Coronary artery (tissue), 2 donors: ENCODE measurements at regions not wholly inside any gene's neighbourhood (a gene's known extent, or its start where the extent isn't known, plus 50 kb on each side); places are given as distances from the start of the nearest gene placed in this dataset.

Experiments used
- DNase-seq: peaks from one replicate; pipeline ENCODE4 v3.0.0-alpha.2; 2017; ENCODE audit warnings: low spot score
- H3K27ac ChIP-seq, 2 donors: fragments of 200-600 bp; sonication (generic); one replicate each; pipeline ENCODE4 v1.5.1; 2016 to 2019
- H3K4me3 ChIP-seq: fragments of 200-600 bp; sonication (generic); 2 replicates; pipeline ENCODE4 v1.5.1; 2016; ENCODE audit warnings: mild to moderate bottlenecking, moderate library complexity
- TF ChIP-seq, protein P1 (sequence below): fragments of 200-600 bp; sonication (generic); IDR thresholded peaks from one replicate; pipeline ENCODE4 v1.5.1; 2019; ENCODE audit warnings: antibody characterized with exemption

GRCh38 chr4:137632842-137633241 is 100.5 kb upstream of the PCDH18 start:
- no peak for DNase-seq
- H3K4me3 ChIP-seq: no peak overlapping the region
- TF ChIP-seq, protein P1, sequence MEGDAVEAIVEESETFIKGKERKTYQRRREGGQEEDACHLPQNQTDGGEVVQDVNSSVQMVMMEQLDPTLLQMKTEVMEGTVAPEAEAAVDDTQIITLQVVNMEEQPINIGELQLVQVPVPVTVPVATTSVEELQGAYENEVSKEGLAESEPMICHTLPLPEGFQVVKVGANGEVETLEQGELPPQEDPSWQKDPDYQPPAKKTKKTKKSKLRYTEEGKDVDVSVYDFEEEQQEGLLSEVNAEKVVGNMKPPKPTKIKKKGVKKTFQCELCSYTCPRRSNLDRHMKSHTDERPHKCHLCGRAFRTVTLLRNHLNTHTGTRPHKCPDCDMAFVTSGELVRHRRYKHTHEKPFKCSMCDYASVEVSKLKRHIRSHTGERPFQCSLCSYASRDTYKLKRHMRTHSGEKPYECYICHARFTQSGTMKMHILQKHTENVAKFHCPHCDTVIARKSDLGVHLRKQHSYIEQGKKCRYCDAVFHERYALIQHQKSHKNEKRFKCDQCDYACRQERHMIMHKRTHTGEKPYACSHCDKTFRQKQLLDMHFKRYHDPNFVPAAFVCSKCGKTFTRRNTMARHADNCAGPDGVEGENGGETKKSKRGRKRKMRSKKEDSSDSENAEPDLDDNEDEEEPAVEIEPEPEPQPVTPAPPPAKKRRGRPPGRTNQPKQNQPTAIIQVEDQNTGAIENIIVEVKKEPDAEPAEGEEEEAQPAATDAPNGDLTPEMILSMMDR: no peak
- H3K27ac ChIP-seq: no peak overlapping the region

DNA sequence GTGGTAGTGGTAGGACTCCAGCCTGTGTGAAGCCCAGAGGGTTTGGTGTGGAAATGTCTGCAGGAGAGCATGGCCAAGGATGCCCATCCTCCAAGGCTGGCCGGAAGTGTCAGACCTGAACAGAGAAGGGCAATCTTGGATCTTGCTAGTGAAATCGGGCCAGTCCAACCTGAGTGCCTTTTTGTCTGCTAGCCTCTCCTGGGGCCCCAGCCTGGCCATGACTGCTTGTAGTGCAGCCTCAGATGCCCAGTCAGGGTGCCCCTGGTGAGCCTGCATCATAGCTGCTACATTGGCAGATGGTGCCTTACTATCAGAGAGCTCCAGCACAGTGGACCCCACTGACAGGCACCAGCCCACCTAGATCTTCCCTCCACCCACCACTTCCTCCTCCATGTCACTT is 99.3 kb upstream of the PCDH18 start:
- DNase-seq: no peak
- no peak overlapping the region for H3K27ac ChIP-seq
- H3K4me3 ChIP-seq: no peak overlapping the region
- TF ChIP-seq, protein P1: no peak

GRCh38 chr4:137630252-137630651 is 98.0 kb upstream of the PCDH18 start:
- no peak overlapping the region for H3K4me3 ChIP-seq
- TF ChIP-seq, protein P1: no peak

GRCh38 chr4:137627739-137628460 is 95.6 kb upstream of the PCDH18 start:
- no peak for DNase-seq
- Histone ChIP-seq H3K4me3 (no peak overlapping the region), H3K27ac (no peak overlapping the region)
- TF ChIP-seq, protein P1: no peak

More at GRCh38 chr4:137630252-137630651, 98.0 kb upstream of the PCDH18 start:
- H3K27ac ChIP-seq: no peak overlapping the region
- no peak for DNase-seq

GRCh38 chr4:137626942-137627738 is 94.8 kb upstream of the PCDH18 start:
- DNase-seq: no peak
- Histone ChIP-seq H3K4me3 (no peak overlapping the region), H3K27ac (no peak overlapping the region)
- TF ChIP-seq, protein P1: no peak

GRCh38 chr4:137623013-137623412 is 90.7 kb upstream of the PCDH18 start:
- TF ChIP-seq, protein P1: no peak
- no peak overlapping the region for H3K27ac ChIP-seq
- H3K4me3 ChIP-seq: no peak overlapping the region
- no peak for DNase-seq
